ENCODE measurements at regions not wholly inside any gene's neighbourhood (a gene's known extent, or its start where the extent isn't known, plus 50 kb on each side); places are given as distances from the start of the nearest gene placed in this dataset.
"Not testable (repeated sequence)": the region's sequence is repeated elsewhere in the genome, so short reads cannot be mapped to it uniquely, and the experiment has no call there.

DNA sequence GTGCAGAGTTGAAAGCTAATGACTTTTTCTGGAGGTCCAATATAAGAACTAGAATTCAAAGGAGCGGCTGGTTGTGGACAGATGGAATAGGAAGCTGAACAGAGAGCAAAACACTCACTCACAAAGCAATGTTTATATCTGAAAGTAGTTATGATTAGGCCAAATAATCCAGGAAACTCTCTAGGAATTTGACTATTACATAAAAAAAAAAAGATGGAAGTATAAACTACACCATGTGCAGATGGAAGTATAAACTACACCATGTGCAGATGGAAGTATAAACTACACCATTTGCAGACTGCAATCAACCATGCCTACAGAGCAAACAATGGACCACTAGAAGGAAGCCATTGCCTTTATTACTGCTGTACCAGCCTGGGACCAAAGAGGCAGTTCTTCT, 771.1 kb downstream of the BRINP3 start:
- TF ChIP-seq, protein P1, sequence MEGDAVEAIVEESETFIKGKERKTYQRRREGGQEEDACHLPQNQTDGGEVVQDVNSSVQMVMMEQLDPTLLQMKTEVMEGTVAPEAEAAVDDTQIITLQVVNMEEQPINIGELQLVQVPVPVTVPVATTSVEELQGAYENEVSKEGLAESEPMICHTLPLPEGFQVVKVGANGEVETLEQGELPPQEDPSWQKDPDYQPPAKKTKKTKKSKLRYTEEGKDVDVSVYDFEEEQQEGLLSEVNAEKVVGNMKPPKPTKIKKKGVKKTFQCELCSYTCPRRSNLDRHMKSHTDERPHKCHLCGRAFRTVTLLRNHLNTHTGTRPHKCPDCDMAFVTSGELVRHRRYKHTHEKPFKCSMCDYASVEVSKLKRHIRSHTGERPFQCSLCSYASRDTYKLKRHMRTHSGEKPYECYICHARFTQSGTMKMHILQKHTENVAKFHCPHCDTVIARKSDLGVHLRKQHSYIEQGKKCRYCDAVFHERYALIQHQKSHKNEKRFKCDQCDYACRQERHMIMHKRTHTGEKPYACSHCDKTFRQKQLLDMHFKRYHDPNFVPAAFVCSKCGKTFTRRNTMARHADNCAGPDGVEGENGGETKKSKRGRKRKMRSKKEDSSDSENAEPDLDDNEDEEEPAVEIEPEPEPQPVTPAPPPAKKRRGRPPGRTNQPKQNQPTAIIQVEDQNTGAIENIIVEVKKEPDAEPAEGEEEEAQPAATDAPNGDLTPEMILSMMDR (IDR thresholded peaks at IDR 0.05; ENCODE audit: borderline replicate concordance, insufficient read depth, low read depth, low read length): no peak
- H3K4me3 ChIP-seq (ENCODE audit: low read depth, low read length): no peak overlapping the region

DNA sequence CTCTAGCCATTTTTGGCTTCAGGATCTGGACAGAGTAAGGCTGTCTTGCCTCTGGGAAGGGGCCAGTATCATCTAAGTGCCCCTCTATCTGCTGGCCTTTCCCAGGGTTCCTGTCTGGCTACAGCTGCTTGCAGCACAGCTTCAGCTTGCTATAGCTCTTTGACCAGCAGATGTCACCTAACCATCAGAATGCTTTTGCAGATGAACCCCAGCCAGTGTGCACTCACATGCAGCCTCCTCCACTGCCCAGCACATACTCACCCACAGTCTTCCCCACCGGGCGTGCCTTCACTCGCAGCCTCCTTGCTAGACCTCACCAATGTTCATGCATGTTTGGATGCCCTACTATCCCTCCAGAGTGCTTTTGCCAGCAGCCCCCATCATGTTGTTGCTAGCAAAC, 769.0 kb downstream of the BRINP3 start:
- TF ChIP-seq, protein P1 (IDR thresholded peaks at IDR 0.05; ENCODE audit: borderline replicate concordance, insufficient read depth, low read depth, low read length): no peak
- no peak overlapping the region for H3K4me3 ChIP-seq (ENCODE audit: low read depth, low read length)

DNA sequence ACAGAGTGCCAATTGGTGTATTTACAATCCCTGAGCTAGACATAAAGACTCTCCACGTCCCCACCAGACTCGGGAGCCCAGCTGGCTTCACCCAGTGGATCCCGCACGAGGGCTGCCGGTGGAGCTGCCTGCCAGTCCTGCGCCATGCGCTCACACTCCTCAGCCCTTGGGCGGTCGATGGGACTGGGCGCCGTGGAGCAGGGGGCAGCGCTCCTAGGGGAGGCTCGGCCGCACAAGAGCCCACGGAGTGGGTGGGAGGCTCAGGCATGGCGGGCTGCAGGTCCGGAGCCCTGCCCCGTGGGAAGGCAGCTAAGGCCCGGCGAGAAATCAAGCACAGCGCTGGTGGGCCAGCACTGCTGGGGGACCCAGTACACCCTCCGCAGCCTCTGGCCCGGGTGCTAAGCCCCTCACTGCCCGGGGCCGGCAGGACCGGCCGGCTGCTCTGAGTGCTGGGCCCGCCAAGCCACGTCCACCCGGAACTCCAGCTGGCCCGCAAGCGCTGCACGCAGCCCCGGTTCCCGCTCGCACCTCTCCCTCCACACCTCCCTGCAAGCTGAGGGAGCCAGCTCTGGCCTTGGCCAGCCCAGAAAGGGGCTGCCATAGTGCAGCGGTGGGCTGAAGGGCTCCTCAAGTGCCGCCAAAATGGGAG, 759.4 kb downstream of the BRINP3 start:
- H3K4me3 ChIP-seq (ENCODE audit: low read depth, low read length): not testable (repeated sequence)

DNA sequence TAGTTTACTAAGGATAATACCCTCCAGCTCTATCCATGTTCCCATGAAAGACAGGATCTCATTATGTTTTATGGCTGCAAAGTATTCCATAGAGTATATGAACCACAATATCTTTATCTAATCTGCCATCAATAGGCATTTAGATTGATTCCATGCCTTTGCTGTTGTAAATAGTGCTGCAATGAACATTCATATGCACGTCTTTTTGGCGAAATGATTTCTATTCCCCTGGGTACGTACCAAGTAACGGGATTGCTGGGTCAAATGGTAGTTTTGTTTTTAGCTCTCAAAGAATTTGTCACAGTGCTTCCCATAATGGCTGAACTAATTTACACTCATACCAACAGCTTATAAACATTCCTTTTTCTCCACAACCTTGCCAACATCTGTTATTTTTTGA, 750.9 kb downstream of the BRINP3 start:
- H3K4me3 ChIP-seq (ENCODE audit: low read depth, low read length): no peak overlapping the region
- TF ChIP-seq, protein P1 (IDR thresholded peaks at IDR 0.05; ENCODE audit: borderline replicate concordance, insufficient read depth, low read depth, low read length): no peak

DNA sequence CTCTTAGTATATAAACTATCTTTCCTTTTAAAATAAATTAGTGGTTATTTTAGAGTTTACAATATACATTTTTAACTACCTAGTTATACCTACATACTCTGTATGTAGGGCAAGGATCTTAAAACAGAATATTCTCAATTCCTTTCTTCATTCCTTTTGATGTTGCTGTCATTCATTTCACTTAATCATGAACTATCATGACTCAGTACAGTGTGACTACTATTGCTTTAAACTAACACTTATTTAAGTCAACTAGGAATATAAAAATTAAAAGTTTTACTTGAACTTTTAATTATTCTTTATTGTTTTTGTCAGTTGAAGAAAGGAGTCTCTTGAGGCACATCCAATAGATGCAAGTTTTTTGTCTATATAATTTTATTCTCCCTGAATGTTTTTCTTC, 726.4 kb downstream of the BRINP3 start:
- TF ChIP-seq, protein P1 (IDR thresholded peaks at IDR 0.05; ENCODE audit: borderline replicate concordance, insufficient read depth, low read depth, low read length): no peak
- H3K4me3 ChIP-seq (ENCODE audit: low read depth, low read length): no peak overlapping the region

DNA sequence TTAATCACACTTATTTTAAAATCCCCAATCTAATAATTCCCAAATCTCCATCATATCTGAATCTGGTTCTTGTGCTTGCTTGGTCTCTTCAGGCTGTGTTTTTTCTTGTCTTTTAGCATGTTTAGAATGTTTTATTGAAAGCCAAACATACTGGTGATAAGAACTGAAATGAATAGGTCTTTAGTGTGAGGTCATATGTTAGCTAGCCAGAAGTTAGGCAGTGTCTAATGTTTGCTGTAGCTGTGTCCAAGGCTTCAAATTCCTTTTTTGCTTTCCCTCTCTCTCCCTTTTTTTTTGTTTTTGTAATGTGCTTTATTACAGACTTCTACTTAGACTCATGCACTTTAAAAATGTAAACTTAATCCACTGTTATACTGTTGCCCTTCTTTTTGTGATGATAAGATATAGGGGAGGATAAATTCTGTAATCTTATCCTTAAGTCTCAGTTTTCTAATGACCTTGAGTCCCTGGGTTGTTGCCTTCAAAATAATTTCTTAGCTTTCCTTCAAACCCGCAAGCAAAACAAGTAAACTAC, 725.1 kb downstream of the BRINP3 start:
- TF ChIP-seq, protein P1 (IDR thresholded peaks at IDR 0.05; ENCODE audit: borderline replicate concordance, insufficient read depth, low read depth, low read length): no peak
- H3K4me3 ChIP-seq (ENCODE audit: low read depth, low read length): no peak overlapping the region

DNA sequence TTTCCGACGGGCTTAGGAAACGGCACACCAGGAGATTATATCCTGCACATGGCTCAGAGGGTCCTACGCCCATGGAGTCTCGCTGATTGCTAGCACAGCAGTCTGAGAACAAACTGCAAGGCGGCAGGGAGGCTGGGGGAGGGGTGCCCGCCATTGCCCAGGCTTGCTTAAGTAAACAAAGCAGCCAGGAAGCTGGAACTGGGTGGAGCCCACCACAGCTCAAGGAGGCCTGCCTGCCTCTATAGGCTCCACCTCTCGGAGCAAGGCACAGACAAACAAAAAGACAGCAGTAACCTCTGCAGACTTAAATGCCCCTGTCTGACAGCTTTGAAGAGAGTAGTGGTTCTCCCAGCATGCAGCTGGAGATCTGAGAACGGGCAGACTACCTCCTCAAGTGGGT, 722.6 kb downstream of the BRINP3 start:
- H3K4me3 ChIP-seq (ENCODE audit: low read depth, low read length): not testable (repeated sequence)

DNA sequence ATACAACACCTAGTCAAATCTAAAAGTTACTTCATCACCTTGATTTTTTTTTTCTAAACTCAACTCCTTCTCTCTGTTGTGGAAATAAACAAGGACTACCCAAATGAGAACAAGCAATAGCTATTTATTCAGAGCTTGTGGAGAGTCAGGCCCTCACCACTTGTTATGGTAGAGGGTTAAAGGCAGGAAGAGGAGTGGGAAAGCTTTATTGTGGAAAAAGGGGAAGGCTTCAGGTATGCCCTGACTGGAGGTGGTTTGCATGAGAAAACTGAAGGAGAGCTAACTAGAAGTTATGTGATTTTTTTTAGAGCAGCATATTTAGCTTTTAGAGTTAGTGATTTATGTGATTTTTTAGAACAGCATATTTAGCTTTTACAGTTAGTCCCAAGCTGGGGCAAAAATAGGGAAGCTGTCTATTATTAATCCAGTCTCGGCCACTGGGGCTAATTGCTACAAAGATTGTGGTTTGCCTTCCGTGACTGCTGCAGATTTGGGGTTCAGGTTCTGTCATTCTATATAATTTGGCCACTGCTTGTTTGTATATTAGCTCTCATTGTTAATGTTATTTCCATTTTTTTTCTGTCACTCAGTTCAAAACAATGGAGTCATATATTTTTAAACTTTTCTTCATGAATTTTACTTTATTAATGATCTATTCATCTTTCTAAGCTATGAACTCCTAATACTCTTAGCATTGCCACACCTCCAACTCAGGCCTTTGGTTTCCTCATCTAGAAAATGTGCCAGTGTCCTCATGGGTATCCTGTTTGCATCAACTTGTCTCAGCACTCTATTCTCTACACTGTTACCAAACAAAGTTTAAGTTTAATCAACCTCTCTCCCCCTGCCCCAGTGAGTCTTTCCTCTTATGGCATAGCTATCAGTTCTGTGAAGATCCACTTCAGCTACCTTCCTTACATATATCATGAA, 713.0 kb downstream of the BRINP3 start:
- no peak overlapping the region for H3K4me3 ChIP-seq (ENCODE audit: low read depth, low read length)
- TF ChIP-seq, protein P1 (IDR thresholded peaks at IDR 0.05; ENCODE audit: borderline replicate concordance, insufficient read depth, low read depth, low read length): no peak

All from GM12875 (cell line).